ENCODE measurements at regions not wholly inside any gene's neighbourhood (a gene's known extent, or its start where the extent isn't known, plus 50 kb on each side); places are given as distances from the start of the nearest gene placed in this dataset.

- peak; percentile 67 for DNase-seq (ENCODE audit: low read depth)
- TF ChIP-seq CTCF (IDR thresholded peaks at IDR 0.05; ENCODE audit: control insufficient read depth, extremely low read depth, insufficient read depth) = no peak
- H3K4me3 ChIP-seq (ENCODE audit: low read depth, low read length) = no peak overlapping the region
Measured at GRCh38 chr6:62400521-62401259, 114.7 kb upstream of the KHDRBS2 start.

- no peak overlapping the region for H3K4me3 ChIP-seq (ENCODE audit: low read depth, low read length)
- DNase-seq (ENCODE audit: low read depth) = no peak
- TF ChIP-seq CTCF (IDR thresholded peaks at IDR 0.05; ENCODE audit: control insufficient read depth, extremely low read depth, insufficient read depth) = no peak
Measured at GRCh38 chr6:62393608-62394007, 107.6 kb upstream of the KHDRBS2 start.

GRCh38 chr6:62392291-62392690, 106.3 kb upstream of the KHDRBS2 start:
- DNase-seq (ENCODE audit: low read depth) = no peak
- no peak for TF ChIP-seq CTCF (IDR thresholded peaks at IDR 0.05; ENCODE audit: control insufficient read depth, extremely low read depth, insufficient read depth)
- H3K4me3 ChIP-seq (ENCODE audit: low read depth, low read length) = no peak overlapping the region

- no peak for DNase-seq (ENCODE audit: low read depth)
- no peak overlapping the region for H3K4me3 ChIP-seq (ENCODE audit: low read depth, low read length)
- no peak for TF ChIP-seq CTCF (IDR thresholded peaks at IDR 0.05; ENCODE audit: control insufficient read depth, extremely low read depth, insufficient read depth)
Measured at GRCh38 chr6:62391358-62391757, 105.3 kb upstream of the KHDRBS2 start.

GRCh38 chr6:62390401-62390800, 104.4 kb upstream of the KHDRBS2 start:
- H3K4me3 ChIP-seq (ENCODE audit: low read depth, low read length) = no peak overlapping the region
- no peak for TF ChIP-seq CTCF (IDR thresholded peaks at IDR 0.05; ENCODE audit: control insufficient read depth, extremely low read depth, insufficient read depth)
- DNase-seq (ENCODE audit: low read depth) = no peak

GRCh38 chr6:62371453-62372210, 85.6 kb upstream of the KHDRBS2 start:
- H3K4me3 ChIP-seq (ENCODE audit: low read depth, low read length) = no peak overlapping the region
- TF ChIP-seq CTCF (IDR thresholded peaks at IDR 0.05; ENCODE audit: control insufficient read depth, extremely low read depth, insufficient read depth) = no peak
- DNase-seq (ENCODE audit: low read depth) = no peak
